ENCODE measurements at regions not wholly inside any gene's neighbourhood (a gene's known extent, or its start where the extent isn't known, plus 50 kb on each side); places are given as distances from the start of the nearest gene placed in this dataset.

- TF ChIP-seq CCAR2 (optimal IDR thresholded peaks at IDR 0.05; ENCODE audit: low read depth, low read length): no peak
- TF ChIP-seq XBP1 (CRISPR knock-in tag; IDR thresholded peaks at IDR 0.05): no peak
- TF ChIP-seq ZNF331 (CRISPR knock-in tag; IDR thresholded peaks at IDR 0.05): no peak
- TF ChIP-seq ZNF282 (IDR thresholded peaks at IDR 0.05; ENCODE audit: partially characterized antibody): no peak
- TF ChIP-seq ZNF362 (CRISPR knock-in tag; IDR thresholded peaks at IDR 0.05; ENCODE audit: borderline replicate concordance): no peak
- no peak for TF ChIP-seq CTCF (CRISPR knock-in tag; IDR thresholded peaks at IDR 0.05)
- TF ChIP-seq GABPB1 (CRISPR knock-in tag; IDR thresholded peaks at IDR 0.05): no peak
- no peak for TF ChIP-seq ZNF253 (CRISPR knock-in tag; IDR thresholded peaks at IDR 0.05; ENCODE audit: borderline replicate concordance)
- no peak for TF ChIP-seq TFDP2 (CRISPR knock-in tag; IDR thresholded peaks at IDR 0.05)
- TF ChIP-seq SNAPC4 (CRISPR knock-in tag; IDR thresholded peaks at IDR 0.05): no peak
These were observed 312.2 kb downstream of the ALG10 start for GRCh38 chr12:34334538-34334937.

Measured in HepG2 (cell line).